ENCODE measurements at regions not wholly inside any gene's neighbourhood (a gene's known extent, or its start where the extent isn't known, plus 50 kb on each side); places are given as distances from the start of the nearest gene placed in this dataset.

DNA sequence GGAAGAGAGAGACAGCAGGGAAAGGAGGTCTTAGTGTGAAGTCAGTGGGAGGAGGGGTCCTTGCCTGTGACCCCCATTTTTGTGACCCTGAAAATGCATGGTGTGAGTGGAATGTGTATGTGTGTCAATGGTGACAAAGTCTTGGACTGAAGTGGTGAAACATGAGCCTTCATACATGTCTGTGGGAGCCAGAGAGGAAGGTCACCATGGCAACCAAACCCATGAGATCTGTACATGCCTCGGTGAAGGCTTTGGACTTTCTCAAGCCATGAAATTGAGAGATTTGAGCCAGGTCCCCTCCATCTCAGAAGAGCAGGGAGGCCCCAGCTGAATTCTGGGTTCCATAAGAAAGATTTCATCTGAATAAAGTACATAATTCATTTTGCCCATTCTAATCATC, 108.7 kb downstream of the TTC8 start:
- TF ChIP-seq, protein P1, sequence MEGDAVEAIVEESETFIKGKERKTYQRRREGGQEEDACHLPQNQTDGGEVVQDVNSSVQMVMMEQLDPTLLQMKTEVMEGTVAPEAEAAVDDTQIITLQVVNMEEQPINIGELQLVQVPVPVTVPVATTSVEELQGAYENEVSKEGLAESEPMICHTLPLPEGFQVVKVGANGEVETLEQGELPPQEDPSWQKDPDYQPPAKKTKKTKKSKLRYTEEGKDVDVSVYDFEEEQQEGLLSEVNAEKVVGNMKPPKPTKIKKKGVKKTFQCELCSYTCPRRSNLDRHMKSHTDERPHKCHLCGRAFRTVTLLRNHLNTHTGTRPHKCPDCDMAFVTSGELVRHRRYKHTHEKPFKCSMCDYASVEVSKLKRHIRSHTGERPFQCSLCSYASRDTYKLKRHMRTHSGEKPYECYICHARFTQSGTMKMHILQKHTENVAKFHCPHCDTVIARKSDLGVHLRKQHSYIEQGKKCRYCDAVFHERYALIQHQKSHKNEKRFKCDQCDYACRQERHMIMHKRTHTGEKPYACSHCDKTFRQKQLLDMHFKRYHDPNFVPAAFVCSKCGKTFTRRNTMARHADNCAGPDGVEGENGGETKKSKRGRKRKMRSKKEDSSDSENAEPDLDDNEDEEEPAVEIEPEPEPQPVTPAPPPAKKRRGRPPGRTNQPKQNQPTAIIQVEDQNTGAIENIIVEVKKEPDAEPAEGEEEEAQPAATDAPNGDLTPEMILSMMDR (IDR thresholded peaks at IDR 0.05; ENCODE audit: insufficient read depth, low read depth, low read length): no peak
- TF ChIP-seq EZH2 (IDR thresholded peaks at IDR 0.05; ENCODE audit: insufficient read depth, low read length): no peak

Measured in astrocyte (in vitro differentiated cells and primary cell).